GM12878 (cell line): ENCODE measurements at regions not wholly inside any gene's neighbourhood (a gene's known extent, or its start where the extent isn't known, plus 50 kb on each side); places are given as distances from the start of the nearest gene placed in this dataset.

Source experiments
- ATAC-seq: fragments of 200-7000 bp; cut with Tn5 transposase; 3 replicates; pipeline ENCODE4 v1.9.1; 2020; ENCODE audit warnings: mild to moderate bottlenecking, moderate library complexity
- BruUV-seq: library from RNA; stranded (reverse); fragments of 400-500 nt; replicated peaks from 2 replicates; lab custom pipeline; 2021; lab: Mats Ljungman, UMichigan
- CTCF ChIA-PET: fragments of 300-600 bp; sonication (Branson Sonifier 250); formaldehyde crosslinking; extraction: SDS; loops from one replicate; lab custom pipeline; 2021; ENCODE audit warnings: inconsistent platforms; lab: Yijun Ruan, JAX
- POLR2A ChIA-PET: fragments of 350-600 bp; formaldehyde crosslinking; extraction: SDS; loops from one replicate; lab custom pipeline; 2021; ENCODE audit warnings: inconsistent platforms; lab: Charles Lee
- RAD21 ChIA-PET: fragments of 300-600 bp; sonication (Branson Sonifier 250); formaldehyde crosslinking; loops from one replicate; lab custom pipeline; 2023; ENCODE audit warnings: antibody characterized with exemption; ENCODE audit not compliant: unreplicated experiment; lab: Charles Lee
- SMC1A ChIA-PET: fragments of 300-600 bp; sonication (Branson Sonifier 250); formaldehyde crosslinking; loops from one replicate; lab custom pipeline; 2023; ENCODE audit not compliant: unreplicated experiment, uncharacterized antibody; lab: Charles Lee
- DNase-seq: peaks from one replicate; pipeline ENCODE4 v3.0.0-alpha.2; 2011; ENCODE audit warnings: low read depth, low spot score
- FAIRE-seq: peaks from 3 replicates; lab custom pipeline; 2011; peaks lifted over from hg19 to GRCh38; lab: Jason Lieb, UNC
- H2AFZ ChIP-seq: 2 replicates; pipeline ENCODE4 v1.6.0; 2011; ENCODE audit warnings: low read depth, low read length, control low read depth; ENCODE audit not compliant: control insufficient read depth
- H3K27ac ChIP-seq: 2 replicates; pipeline ENCODE4 v1.5.1; 2011; ENCODE audit warnings: control low read depth; ENCODE audit not compliant: control insufficient read depth, insufficient read depth
- H3K27me3 ChIP-seq, 2 experiments: replicated peaks in 1 of 2; 2 replicates each; pipeline versions ENCODE4 v1.6.0 to v1.6.1; 2011; ENCODE audit warnings: low read length in 1 of 2; ENCODE audit not compliant: control insufficient read depth in 2 of 2, insufficient read depth in 2 of 2
- H3K36me3 ChIP-seq, 2 experiments: 2 replicates each; pipeline ENCODE4 v1.5.1; 2011; ENCODE audit warnings: low read length in 1 of 2; ENCODE audit not compliant: control insufficient read depth in 2 of 2, insufficient read depth in 2 of 2
- H3K4me1 ChIP-seq: 2 replicates; pipeline ENCODE4 v1.6.1; 2011; ENCODE audit warnings: mild to moderate bottlenecking, low read length, moderate library complexity, mixed read lengths; ENCODE audit not compliant: control insufficient read depth, insufficient read depth
- H3K4me2 ChIP-seq: 2 replicates; pipeline ENCODE4 v1.6.0; 2011; ENCODE audit warnings: control low read depth; ENCODE audit not compliant: control insufficient read depth, insufficient read depth
- H3K4me3 ChIP-seq: fragments of 200-600 bp; sonication (generic); 2 replicates; pipeline ENCODE4 v1.5.1; 2016
- H3K79me2 ChIP-seq: 2 replicates; pipeline ENCODE4 v1.6.0; 2011; ENCODE audit warnings: low read length; ENCODE audit not compliant: control insufficient read depth, insufficient read depth
- H3K9ac ChIP-seq: 2 replicates; pipeline ENCODE4 v1.8.0; 2011; ENCODE audit warnings: low read length, control low read depth, mixed read lengths; ENCODE audit not compliant: control insufficient read depth, insufficient read depth
- H3K9me3 ChIP-seq: replicated peaks from 3 replicates; pipeline ENCODE4 v1.5.1; 2011; ENCODE audit warnings: mild to moderate bottlenecking, low read length; ENCODE audit not compliant: control insufficient read depth, insufficient read depth
- H4K20me1 ChIP-seq: 2 replicates; pipeline ENCODE4 v1.6.0; 2011; ENCODE audit not compliant: control insufficient read depth, insufficient read depth
- BMI1 ChIP-seq: fragments of 450-650 bp; IDR thresholded peaks from 2 replicates; pipeline ENCODE4 v1.6.1; 2016; ENCODE audit warnings: mild to moderate bottlenecking, moderate library complexity, borderline replicate concordance
- CEBPB ChIP-seq, 2 experiments: fragments of 150-350 bp in 1 of 2; IDR thresholded peaks; 2 replicates each; pipeline ENCODE4 v1.6.1; 2012 to 2014; ENCODE audit warnings: low read depth in 2 of 2, low read length in 2 of 2, borderline replicate concordance in 1 of 2, inconsistent platforms in 1 of 2
- EP300 ChIP-seq, 2 experiments: fragments of 150-350 bp in 1 of 2; IDR thresholded peaks; 2 replicates each; pipeline ENCODE4 v1.6.1; 2011 to 2012; ENCODE audit warnings: low read depth in 2 of 2, low read length in 2 of 2, borderline replicate concordance in 1 of 2, improper control_type of control experiment in 1 of 2, inconsistent platforms in 1 of 2; ENCODE audit not compliant: control insufficient read depth in 1 of 2
- EZH2 ChIP-seq: IDR thresholded peaks from 2 replicates; pipeline ENCODE4 v1.6.1; 2012; ENCODE audit warnings: low read depth, mild to moderate bottlenecking, control low read depth, inconsistent platforms, low read length, borderline replicate concordance; ENCODE audit not compliant: control insufficient read depth
- HDAC6 ChIP-seq: fragments of 200-600 bp; sonication (generic); IDR thresholded peaks from one replicate; pipeline ENCODE4 v1.8.0; 2017; ENCODE audit warnings: antibody characterized with exemption; ENCODE audit not compliant: unreplicated experiment
- IRF5 ChIP-seq: fragments of 450-650 bp; IDR thresholded peaks from 2 replicates; pipeline ENCODE4 v1.6.1; 2017; ENCODE audit warnings: borderline replicate concordance
- NRF1 ChIP-seq: conservative IDR thresholded peaks from 2 replicates; pipeline ENCODE4 v1.6.1; 2011; ENCODE audit warnings: mild to moderate bottlenecking, low read depth, low read length, improper control_type of control experiment
- SIN3A ChIP-seq: IDR thresholded peaks from 2 replicates; pipeline ENCODE4 v1.6.1; 2012; ENCODE audit warnings: low read depth, low read length, improper control_type of control experiment
- SPI1 ChIP-seq: IDR thresholded peaks from 2 replicates; pipeline ENCODE4 v1.6.1; 2011; ENCODE audit warnings: low read depth, mild to moderate bottlenecking, low read length, moderate library complexity, borderline replicate concordance; ENCODE audit not compliant: insufficient read depth
- STAT1 ChIP-seq: fragments of 450-650 bp; conservative IDR thresholded peaks from 2 replicates; pipeline ENCODE4 v1.6.1; 2014; ENCODE audit warnings: antibody characterized with exemption, mild to moderate bottlenecking
- STAT3 ChIP-seq: IDR thresholded peaks from 2 replicates; pipeline ENCODE4 v1.6.1; 2011; ENCODE audit warnings: low read depth, low read length, improper control_type of control experiment
- USF1 ChIP-seq: IDR thresholded peaks from 2 replicates; pipeline ENCODE4 v1.6.1; 2011; ENCODE audit warnings: borderline replicate concordance, low read depth, mild to moderate bottlenecking, moderate library complexity, mixed read lengths, low read length; ENCODE audit not compliant: insufficient read depth; ENCODE audit errors: extremely low read length
- ZBED1 ChIP-seq: IDR thresholded peaks from 2 replicates; pipeline ENCODE4 v1.6.1; 2016; ENCODE audit warnings: borderline replicate concordance
- ZNF384 ChIP-seq: IDR thresholded peaks from 2 replicates; pipeline ENCODE4 v1.6.1; 2012; ENCODE audit warnings: low read depth, mild to moderate bottlenecking, low read length, improper control_type of control experiment, borderline replicate concordance
- WGBS: methylation state at CpG from one replicate; pipeline ENCODE4 v1.1.6; 2016; ENCODE audit warnings: low lambda C conversion rate; ENCODE audit not compliant: insufficient replicate concordance, insufficient coverage; ENCODE audit errors: missing lambda C conversion rate; 5-methylcytosine and 5-hydroxymethylcytosine counted together
- in situ Hi-C: fragments of 300-500 bp; cut with MboI; formaldehyde crosslinking; loops from 9 replicates; pipeline ENCODE4 v1.14.3; 2018; ENCODE audit warnings: mixed read lengths
- intact Hi-C: fragments of 100-400 bp; cut with micrococcal nuclease; formaldehyde crosslinking; loops from one replicate; pipeline ENCODE4 v1.14.2; 2022; ENCODE audit not compliant: unreplicated experiment
- TF ChIP-seq, protein P1 (sequence below): fragments of 450-650 bp; IDR thresholded peaks from 2 replicates; pipeline ENCODE4 v1.6.1; 2017; ENCODE audit warnings: mild to moderate bottlenecking, moderate library complexity
- TF ChIP-seq, protein P2 (sequence below): IDR thresholded peaks from 2 replicates; pipeline ENCODE4 v1.6.1; 2012; ENCODE audit warnings: low read length, inconsistent platforms

- Histone ChIP-seq H4K20me1 (no peaks in the 10 kb centered on the region), H3K4me3 (no peak overlapping the region), H2AFZ (no peak overlapping the region), H3K4me1 (no peaks in the 10 kb centered on the region), H3K27me3 (peaks cover 0 to 3% of the 10 kb centered on the region in 2 experiments; a peak in 1 of 4 replicates), H3K79me2 (no peaks in the 10 kb centered on the region), H3K27ac (no peak overlapping the region), H3K9me3 (no peaks in the 10 kb centered on the region), H3K9ac (no peak overlapping the region), H3K36me3 (no peaks in the 10 kb centered on the region), H3K4me2 (no peak overlapping the region)
- intact Hi-C loops (loop anchor here (10.0 kb wide), 1 partner anchor 489 kb away; no protein-coding TSS in a partner anchor), in situ Hi-C loops (no loop called here)
- ChIA-PET RAD21 (no interaction called here), SMC1A (no interaction called here), CTCF (interaction anchor here (0.7 to 0.8 kb wide), 2 partner anchors 210 to 259 kb away, joined by 3 read pairs; no protein-coding TSS in a partner anchor), POLR2A (no interaction called here)
- TF ChIP-seq, protein P1, sequence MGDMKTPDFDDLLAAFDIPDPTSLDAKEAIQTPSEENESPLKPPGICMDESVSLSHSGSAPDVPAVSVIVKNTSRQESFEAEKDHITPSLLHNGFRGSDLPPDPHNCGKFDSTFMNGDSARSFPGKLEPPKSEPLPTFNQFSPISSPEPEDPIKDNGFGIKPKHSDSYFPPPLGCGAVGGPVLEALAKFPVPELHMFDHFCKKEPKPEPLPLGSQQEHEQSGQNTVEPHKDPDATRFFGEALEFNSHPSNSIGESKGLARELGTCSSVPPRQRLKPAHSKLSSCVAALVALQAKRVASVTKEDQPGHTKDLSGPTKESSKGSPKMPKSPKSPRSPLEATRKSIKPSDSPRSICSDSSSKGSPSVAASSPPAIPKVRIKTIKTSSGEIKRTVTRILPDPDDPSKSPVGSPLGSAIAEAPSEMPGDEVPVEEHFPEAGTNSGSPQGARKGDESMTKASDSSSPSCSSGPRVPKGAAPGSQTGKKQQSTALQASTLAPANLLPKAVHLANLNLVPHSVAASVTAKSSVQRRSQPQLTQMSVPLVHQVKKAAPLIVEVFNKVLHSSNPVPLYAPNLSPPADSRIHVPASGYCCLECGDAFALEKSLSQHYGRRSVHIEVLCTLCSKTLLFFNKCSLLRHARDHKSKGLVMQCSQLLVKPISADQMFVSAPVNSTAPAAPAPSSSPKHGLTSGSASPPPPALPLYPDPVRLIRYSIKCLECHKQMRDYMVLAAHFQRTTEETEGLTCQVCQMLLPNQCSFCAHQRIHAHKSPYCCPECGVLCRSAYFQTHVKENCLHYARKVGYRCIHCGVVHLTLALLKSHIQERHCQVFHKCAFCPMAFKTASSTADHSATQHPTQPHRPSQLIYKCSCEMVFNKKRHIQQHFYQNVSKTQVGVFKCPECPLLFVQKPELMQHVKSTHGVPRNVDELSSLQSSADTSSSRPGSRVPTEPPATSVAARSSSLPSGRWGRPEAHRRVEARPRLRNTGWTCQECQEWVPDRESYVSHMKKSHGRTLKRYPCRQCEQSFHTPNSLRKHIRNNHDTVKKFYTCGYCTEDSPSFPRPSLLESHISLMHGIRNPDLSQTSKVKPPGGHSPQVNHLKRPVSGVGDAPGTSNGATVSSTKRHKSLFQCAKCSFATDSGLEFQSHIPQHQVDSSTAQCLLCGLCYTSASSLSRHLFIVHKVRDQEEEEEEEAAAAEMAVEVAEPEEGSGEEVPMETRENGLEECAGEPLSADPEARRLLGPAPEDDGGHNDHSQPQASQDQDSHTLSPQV: no peak
- TF ChIP-seq CEBPB (IDR thresholded peaks at IDR 0.05; ENCODE audit: borderline replicate concordance in 1 of 2, low read depth in 2 of 2, low read length in 2 of 2) (no peak), ZNF384 (no peak), STAT1 (no peak), BMI1 (no peak), USF1 (no peak), EP300 (IDR thresholded peaks at IDR 0.05; ENCODE audit: borderline replicate concordance in 1 of 2, control insufficient read depth in 1 of 2, low read depth in 2 of 2, low read length in 2 of 2) (no peak), IRF5 (no peak), SPI1 (no peak), STAT3 (no peak), HDAC6 (no peak), NRF1 (no peak), SIN3A (no peak), ZBED1 (no peak), EZH2 (no peak)
- TF ChIP-seq, protein P2, sequence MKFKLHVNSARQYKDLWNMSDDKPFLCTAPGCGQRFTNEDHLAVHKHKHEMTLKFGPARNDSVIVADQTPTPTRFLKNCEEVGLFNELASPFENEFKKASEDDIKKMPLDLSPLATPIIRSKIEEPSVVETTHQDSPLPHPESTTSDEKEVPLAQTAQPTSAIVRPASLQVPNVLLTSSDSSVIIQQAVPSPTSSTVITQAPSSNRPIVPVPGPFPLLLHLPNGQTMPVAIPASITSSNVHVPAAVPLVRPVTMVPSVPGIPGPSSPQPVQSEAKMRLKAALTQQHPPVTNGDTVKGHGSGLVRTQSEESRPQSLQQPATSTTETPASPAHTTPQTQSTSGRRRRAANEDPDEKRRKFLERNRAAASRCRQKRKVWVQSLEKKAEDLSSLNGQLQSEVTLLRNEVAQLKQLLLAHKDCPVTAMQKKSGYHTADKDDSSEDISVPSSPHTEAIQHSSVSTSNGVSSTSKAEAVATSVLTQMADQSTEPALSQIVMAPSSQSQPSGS: no peak
- no peak for FAIRE-seq
- no peak for DNase-seq
- ATAC-seq: no peak
- WGBS: 72% methylated on average over 4 of the region's 4 CpGs
- no TSS peak for BruUV-seq
Observed at GRCh38 chr1:213864091-213864490, 123.7 kb upstream of the PROX1 start.
